B cell (primary cell): ENCODE measurements at regions not wholly inside any gene's neighbourhood (a gene's known extent, or its start where the extent isn't known, plus 50 kb on each side); places are given as distances from the start of the nearest gene placed in this dataset.

Source experiments
- ATAC-seq: fragments of 200-7000 bp; cut with Tn5 transposase; one replicate; pipeline ENCODE4 v1.10.0; 2021; ENCODE audit warnings: low read depth, mild to moderate bottlenecking, moderate number of reproducible peaks, moderate library complexity
- CTCF ChIA-PET: fragments of 350-600 bp; sonication (Branson Sonifier 250); formaldehyde crosslinking; loops from one replicate; lab custom pipeline; 2021; ENCODE audit warnings: antibody characterized with exemption, inconsistent platforms; lab: Charles Lee
- POLR2A ChIA-PET: fragments of 350-600 bp; sonication (Branson Sonifier 250); formaldehyde crosslinking; loops from one replicate; lab custom pipeline; 2021; ENCODE audit warnings: antibody characterized with exemption; lab: Charles Lee
- DNase-seq: peaks from one replicate; pipeline ENCODE4 v3.0.0; 2013
- H2AFZ ChIP-seq: 2 replicates; pipeline ENCODE4 v1.6.1; 2012; ENCODE audit warnings: mild to moderate bottlenecking, low read depth, low read length; ENCODE audit not compliant: insufficient read depth, poor library complexity, severe bottlenecking
- H3K27ac ChIP-seq, 2 donors: 1 replicate in 1 of 2; 2 replicates in 1 of 2; pipeline ENCODE4 v1.5.1; 2012 to 2013; ENCODE audit warnings: low read length in 2 of 2, mild to moderate bottlenecking in 2 of 2, moderate library complexity in 1 of 2
- H3K27me3 ChIP-seq, 4 experiments: fragments of 200-600 bp in 1 of 4; sonication (generic) in 1 of 4; replicated peaks in 1 of 4; 1 replicate in 2 of 4; 2 replicates in 2 of 4; pipeline versions ENCODE4 v1.6.1 to v1.7.0; 2013 to 2016; ENCODE audit warnings: low read length in 3 of 4, mild to moderate bottlenecking in 2 of 4, mixed read lengths in 1 of 4, moderate library complexity in 1 of 4; ENCODE audit not compliant: insufficient read depth in 4 of 4, control insufficient read depth in 3 of 4; ENCODE audit errors: control extremely low read depth in 1 of 4
- H3K36me3 ChIP-seq, 2 experiments: replicated peaks in 1 of 2; 1 replicate in 1 of 2; 2 replicates in 1 of 2; pipeline versions ENCODE4 v1.6.1 to v1.7.1; 2013; ENCODE audit warnings: low read length in 1 of 2; ENCODE audit not compliant: insufficient read depth in 2 of 2, control insufficient read depth in 1 of 2; ENCODE audit errors: control extremely low read depth in 1 of 2, extremely low read depth in 1 of 2
- H3K4me1 ChIP-seq, 2 donors: fragments of 200-600 bp in 1 of 2; sonication (generic) in 1 of 2; 1 replicate in 1 of 2; 2 replicates in 1 of 2; pipeline versions ENCODE4 v1.5.1 to v1.6.1; 2013 to 2017; ENCODE audit warnings: low read length in 2 of 2; ENCODE audit not compliant: control insufficient read depth in 2 of 2, insufficient read depth in 2 of 2
- H3K4me2 ChIP-seq: replicated peaks from 2 replicates; pipeline ENCODE3; 2012; ENCODE audit warnings: mild to moderate bottlenecking, low read depth, low read length; ENCODE audit not compliant: poor library complexity, severe bottlenecking
- H3K4me3 ChIP-seq, 5 experiments: fragments of 200-600 bp in 1 of 5; sonication (generic) in 1 of 5; 1 replicate in 3 of 5; 2 replicates in 2 of 5; pipeline versions ENCODE4 v1.5.1 to v1.7.0; 2011 to 2016; ENCODE audit warnings: low read length in 4 of 5, mild to moderate bottlenecking in 4 of 5, low read depth in 2 of 5, control low read depth in 1 of 5, moderate library complexity in 1 of 5; ENCODE audit not compliant: insufficient read depth in 1 of 5; ENCODE audit errors: control extremely low read depth in 1 of 5, extremely low read depth in 1 of 5
- H3K79me2 ChIP-seq: fragments of 200-600 bp; sonication (generic); one replicate; pipeline ENCODE4 v1.6.0; 2016; ENCODE audit warnings: low read length; ENCODE audit not compliant: control insufficient read depth, insufficient read depth
- H3K9ac ChIP-seq: fragments of 200-600 bp; sonication (generic); 2 replicates; pipeline ENCODE4 v1.6.1; 2017; ENCODE audit warnings: mild to moderate bottlenecking, low read length, moderate library complexity
- H3K9me3 ChIP-seq, 3 donors: one replicate each; pipeline versions ENCODE4 v1.6.1 to v1.7.1; 2013; ENCODE audit warnings: low read length in 2 of 3; ENCODE audit not compliant: control insufficient read depth in 2 of 3, insufficient read depth in 1 of 3; ENCODE audit errors: control extremely low read depth in 1 of 3
- H4K20me1 ChIP-seq: 2 replicates; pipeline ENCODE4 v1.6.0; 2012; ENCODE audit warnings: mild to moderate bottlenecking, low read length; ENCODE audit not compliant: insufficient read depth, control insufficient read depth, poor library complexity, severe bottlenecking
- H3K27ac Mint-ChIP-seq: one replicate; pipeline ENCODE4 v1.8.0; 2021; ENCODE audit warnings: mixed read lengths
- H3K27me3 Mint-ChIP-seq: one replicate; pipeline ENCODE4 v1.8.0; 2021; ENCODE audit warnings: mixed read lengths
- H3K4me1 Mint-ChIP-seq: one replicate; pipeline ENCODE4 v1.8.0; 2021; ENCODE audit warnings: mixed read lengths
- H3K4me3 Mint-ChIP-seq: one replicate; pipeline ENCODE4 v1.8.0; 2021; ENCODE audit warnings: mixed read lengths
- H3K9me3 Mint-ChIP-seq: one replicate; pipeline ENCODE4 v1.8.0; 2022; ENCODE audit warnings: mixed read lengths; ENCODE audit not compliant: insufficient read depth
- EZH2 ChIP-seq: IDR thresholded peaks from 2 replicates; pipeline ENCODE4 v1.6.1; 2012; ENCODE audit warnings: borderline replicate concordance, low read depth, mild to moderate bottlenecking, moderate library complexity, low read length; ENCODE audit not compliant: insufficient read depth, poor library complexity, severe bottlenecking
- WGBS: methylation state at CpG from one replicate; pipeline ENCODE4 v1.1.5; 2013; ENCODE audit warnings: missing lambda C conversion rate; ENCODE audit not compliant: insufficient coverage; 5-methylcytosine and 5-hydroxymethylcytosine counted together
- intact Hi-C: fragments of 100-400 bp; cut with micrococcal nuclease; formaldehyde crosslinking; loops from one replicate; pipeline ENCODE4 v1.10.0; 2022
- TF ChIP-seq, protein P1 (sequence below): fragments of 200-600 bp; IDR thresholded peaks from one replicate; pipeline ENCODE4 v1.8.0; 2022; ENCODE audit warnings: antibody characterized with exemption, mild to moderate bottlenecking

DNA sequence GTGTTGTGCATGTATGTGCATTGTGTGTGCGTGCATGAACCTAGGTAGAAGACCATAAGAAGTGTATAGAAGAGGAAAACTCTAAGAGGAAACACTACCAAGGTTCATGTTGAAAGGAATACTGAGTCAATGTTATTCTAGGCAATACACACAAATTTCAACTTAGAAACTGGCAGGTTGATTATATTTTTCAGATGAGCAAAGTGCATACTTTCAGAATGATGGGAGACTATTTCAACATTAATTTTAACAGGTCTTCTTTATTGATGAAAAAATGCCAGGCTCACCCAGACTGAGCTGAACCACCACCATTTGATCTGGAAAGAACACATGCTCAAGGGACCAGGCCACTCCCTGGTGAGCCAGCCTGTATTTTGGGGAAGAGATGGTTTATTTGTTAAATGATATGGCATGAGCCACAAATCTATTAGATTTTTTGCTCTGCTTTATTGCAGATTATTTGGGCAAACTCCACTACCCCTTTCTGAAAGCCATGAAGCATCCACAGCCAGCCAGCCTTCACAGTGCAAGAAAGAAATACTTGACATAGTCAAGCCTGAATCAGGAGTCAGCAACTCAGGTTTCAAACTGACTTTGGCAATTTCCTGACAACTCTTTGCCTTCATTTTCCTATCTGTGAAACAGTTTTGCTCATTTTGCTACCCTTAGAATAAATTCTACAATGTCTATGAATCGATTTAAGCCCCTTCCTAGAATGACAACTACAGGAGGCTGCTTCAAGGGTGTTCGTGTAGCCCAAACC is 368.9 kb downstream of the COG6 start:
- Histone ChIP-seq H3K4me2 (no peak overlapping the region), H3K9me3 (no peaks in the 10 kb centered on the region), H3K79me2 (no peaks in the 10 kb centered on the region), H4K20me1 (no peaks in the 10 kb centered on the region), H3K27me3 (peaks cover 0 to 4% (median 0%) of the 10 kb centered on the region in 4 experiments), H3K27ac (no peak overlapping the region), H3K36me3 (no peaks in the 10 kb centered on the region), H3K9ac (no peak overlapping the region), H3K4me3 (no peak overlapping the region), H3K4me1 (peaks cover 10 to 13% of the 10 kb centered on the region in 2 donors), H2AFZ (no peak overlapping the region)
- ChIA-PET CTCF (no interaction called here), POLR2A (no interaction called here)
- Mint-ChIP-seq H3K4me3 (no peak overlapping the region), H3K4me1 (peaks cover 12% of the 10 kb centered on the region), H3K27ac (no peak overlapping the region), H3K9me3 (no peaks in the 10 kb centered on the region), H3K27me3 (peaks cover 3% of the 10 kb centered on the region)
- TF ChIP-seq, protein P1, sequence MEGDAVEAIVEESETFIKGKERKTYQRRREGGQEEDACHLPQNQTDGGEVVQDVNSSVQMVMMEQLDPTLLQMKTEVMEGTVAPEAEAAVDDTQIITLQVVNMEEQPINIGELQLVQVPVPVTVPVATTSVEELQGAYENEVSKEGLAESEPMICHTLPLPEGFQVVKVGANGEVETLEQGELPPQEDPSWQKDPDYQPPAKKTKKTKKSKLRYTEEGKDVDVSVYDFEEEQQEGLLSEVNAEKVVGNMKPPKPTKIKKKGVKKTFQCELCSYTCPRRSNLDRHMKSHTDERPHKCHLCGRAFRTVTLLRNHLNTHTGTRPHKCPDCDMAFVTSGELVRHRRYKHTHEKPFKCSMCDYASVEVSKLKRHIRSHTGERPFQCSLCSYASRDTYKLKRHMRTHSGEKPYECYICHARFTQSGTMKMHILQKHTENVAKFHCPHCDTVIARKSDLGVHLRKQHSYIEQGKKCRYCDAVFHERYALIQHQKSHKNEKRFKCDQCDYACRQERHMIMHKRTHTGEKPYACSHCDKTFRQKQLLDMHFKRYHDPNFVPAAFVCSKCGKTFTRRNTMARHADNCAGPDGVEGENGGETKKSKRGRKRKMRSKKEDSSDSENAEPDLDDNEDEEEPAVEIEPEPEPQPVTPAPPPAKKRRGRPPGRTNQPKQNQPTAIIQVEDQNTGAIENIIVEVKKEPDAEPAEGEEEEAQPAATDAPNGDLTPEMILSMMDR = no peak
- TF ChIP-seq EZH2 = no peak
- 67% methylated on average over 1 of the region's 3 CpGs for WGBS
- intact Hi-C loops = no loop called here
- DNase-seq = no peak
- no peak for ATAC-seq

DNA sequence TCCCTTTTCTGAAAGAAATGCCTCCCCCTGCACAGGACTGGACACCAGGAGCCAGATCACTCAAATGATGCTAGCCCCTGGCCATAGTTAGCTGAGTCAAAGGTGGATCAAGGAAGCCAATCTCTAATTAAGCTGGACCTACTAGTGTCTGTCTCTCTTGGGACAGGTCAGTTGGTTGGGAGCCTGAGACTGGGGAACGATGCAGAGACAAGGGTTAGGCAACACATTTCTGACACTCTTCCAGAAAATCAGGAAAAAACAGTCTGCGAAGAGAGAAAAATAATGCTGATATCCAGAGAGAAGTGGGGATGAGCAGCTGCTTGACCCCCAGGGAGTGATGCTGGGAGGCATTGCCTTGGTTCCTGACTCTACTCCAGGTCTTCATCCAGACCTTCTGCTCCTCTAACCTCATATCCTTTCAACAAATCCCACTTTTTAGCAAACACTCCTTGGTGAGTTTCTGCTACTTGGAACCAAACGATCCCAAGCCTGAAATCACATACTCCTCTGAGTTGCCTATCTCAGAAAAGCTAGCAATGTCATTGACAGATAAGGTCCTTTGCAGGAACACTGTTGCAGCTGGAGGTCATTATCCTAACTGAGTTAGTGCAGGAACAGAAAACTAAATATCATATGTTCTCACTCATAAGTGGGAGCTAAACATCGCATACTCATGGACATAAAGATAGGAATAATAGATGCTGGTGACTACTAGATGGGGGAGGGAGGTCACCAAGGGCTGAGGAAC is 369.7 kb downstream of the COG6 start:
- TF ChIP-seq, protein P1 = no peak
- no peak for TF ChIP-seq EZH2
- H3K4me1 Mint-ChIP-seq = peaks cover 12% of the 10 kb centered on the region
- Histone ChIP-seq H2AFZ (no peak overlapping the region), H3K27me3 (peaks cover 0 to 4% (median 0%) of the 10 kb centered on the region in 4 experiments), H3K9ac (no peak overlapping the region), H3K79me2 (no peaks in the 10 kb centered on the region), H3K36me3 (no peaks in the 10 kb centered on the region), H3K4me3 (no peak overlapping the region), H3K9me3 (no peaks in the 10 kb centered on the region), H3K4me2 (no peak overlapping the region), H3K27ac (no peak overlapping the region), H3K4me1 (peaks cover 10 to 13% of the 10 kb centered on the region in 2 donors), H4K20me1 (no peaks in the 10 kb centered on the region)
- no peaks in the 10 kb centered on the region for H3K9me3 Mint-ChIP-seq
- 90% methylated on average over 2 of the region's 4 CpGs for WGBS
- ChIA-PET POLR2A (no interaction called here), CTCF (no interaction called here)
- DNase-seq = no peak
- H3K27ac Mint-ChIP-seq = no peak overlapping the region
- no peak for ATAC-seq
- H3K27me3 Mint-ChIP-seq = peaks cover 3% of the 10 kb centered on the region
- intact Hi-C loops = no loop called here
- H3K4me3 Mint-ChIP-seq = no peak overlapping the region
